PFSK-1 (cell line): ENCODE measurements at regions not wholly inside any gene's neighbourhood (a gene's known extent, or its start where the extent isn't known, plus 50 kb on each side); places are given as distances from the start of the nearest gene placed in this dataset.

Experiments used
- FOXP2 ChIP-seq: optimal IDR thresholded peaks from 2 replicates; pipeline ENCODE3; 2011; ENCODE audit warnings: borderline replicate concordance, control low read depth, inconsistent platforms; ENCODE audit not compliant: insufficient read depth; ENCODE audit errors: extremely low read length, extremely low read depth
- POLR2AphosphoS5 ChIP-seq: IDR thresholded peaks from 2 replicates; pipeline ENCODE4 v1.6.1; 2012; ENCODE audit warnings: low read depth, mild to moderate bottlenecking, control low read depth, low read length, moderate library complexity
- REST ChIP-seq, 2 experiments: IDR thresholded peaks; 2 replicates each; pipeline versions ENCODE4 v1.6.1 to v1.8.0; 2011 to 2012; ENCODE audit warnings: low read depth in 2 of 2, low read length in 2 of 2, control low read depth in 1 of 2, inconsistent platforms in 1 of 2, mild to moderate bottlenecking in 1 of 2, moderate library complexity in 1 of 2; ENCODE audit not compliant: insufficient read depth in 1 of 2
- SIN3A ChIP-seq: IDR thresholded peaks from 2 replicates; pipeline ENCODE4 v1.6.1; 2012; ENCODE audit warnings: mild to moderate bottlenecking, low read length, moderate library complexity, borderline replicate concordance; ENCODE audit not compliant: insufficient read depth
- TAF1 ChIP-seq: IDR thresholded peaks from 2 replicates; pipeline ENCODE4 v1.6.1; 2012; ENCODE audit warnings: low read length, control low read depth, borderline replicate concordance; ENCODE audit not compliant: insufficient read depth

GRCh38 chr1:8091691-8092090 lies 65.6 kb upstream of the ERRFI1 start:
- no peak for TF ChIP-seq POLR2AphosphoS5
- TF ChIP-seq FOXP2: no peak
- no peak for TF ChIP-seq SIN3A
- TF ChIP-seq REST (IDR thresholded peaks at IDR 0.05; ENCODE audit: insufficient read depth in 1 of 2, low read depth in 2 of 2, low read length in 2 of 2): no peak
- TF ChIP-seq TAF1: no peak

GRCh38 chr1:8090241-8090702 lies 64.2 kb upstream of the ERRFI1 start:
- TF ChIP-seq FOXP2 (no peak), POLR2AphosphoS5 (no peak), REST (IDR thresholded peaks at IDR 0.05; ENCODE audit: insufficient read depth in 1 of 2, low read depth in 2 of 2, low read length in 2 of 2) (no peak), TAF1 (no peak), SIN3A (no peak)

GRCh38 chr1:8089535-8090228 lies 63.6 kb upstream of the ERRFI1 start:
- TF ChIP-seq REST (IDR thresholded peaks at IDR 0.05; ENCODE audit: insufficient read depth in 1 of 2, low read depth in 2 of 2, low read length in 2 of 2) (no peak), POLR2AphosphoS5 (no peak), FOXP2 (no peak), TAF1 (no peak), SIN3A (no peak)

- TF ChIP-seq TAF1 (no peak), REST (IDR thresholded peaks at IDR 0.05; ENCODE audit: insufficient read depth in 1 of 2, low read depth in 2 of 2, low read length in 2 of 2) (no peak), FOXP2 (no peak), SIN3A (no peak), POLR2AphosphoS5 (no peak)
Observed at GRCh38 chr1:8086055-8086454, 59.9 kb upstream of the ERRFI1 start.

- TF ChIP-seq POLR2AphosphoS5 (no peak), TAF1 (no peak), FOXP2 (no peak), REST (IDR thresholded peaks at IDR 0.05; ENCODE audit: insufficient read depth in 1 of 2, low read depth in 2 of 2, low read length in 2 of 2) (no peak), SIN3A (no peak)
Observed at GRCh38 chr1:8084913-8085312, 58.8 kb upstream of the ERRFI1 start.
